Activated naive CD4-positive, alpha-beta T cell treated with anti-CD3 and anti-CD28 coated beads, Interleukin-2, amount 50 U/mL, for 24 hours (primary cell): ENCODE measurements at regions not wholly inside any gene's neighbourhood (a gene's known extent, or its start where the extent isn't known, plus 50 kb on each side); places are given as distances from the start of the nearest gene placed in this dataset.
"Not testable (repeated sequence)": the region's sequence is repeated elsewhere in the genome, so short reads cannot be mapped to it uniquely, and the experiment has no call there.

Source experiments
- H3K27ac Mint-ChIP-seq: one replicate; pipeline ENCODE4 v1.8.0; 2021; ENCODE audit warnings: mild to moderate bottlenecking, mixed read lengths
- H3K27me3 Mint-ChIP-seq: one replicate; pipeline ENCODE4 v1.8.0; 2021; ENCODE audit warnings: mixed read lengths
- H3K36me3 Mint-ChIP-seq: one replicate; pipeline ENCODE4 v1.8.0; 2021; ENCODE audit warnings: mixed read lengths
- H3K4me1 Mint-ChIP-seq: one replicate; pipeline ENCODE4 v1.8.0; 2021; ENCODE audit warnings: mixed read lengths
- H3K4me3 Mint-ChIP-seq: one replicate; pipeline ENCODE4 v1.8.0; 2021; ENCODE audit warnings: mild to moderate bottlenecking, mixed read lengths
- H3K9me3 Mint-ChIP-seq: one replicate; pipeline ENCODE4 v1.8.0; 2021; ENCODE audit warnings: mixed read lengths

DNA sequence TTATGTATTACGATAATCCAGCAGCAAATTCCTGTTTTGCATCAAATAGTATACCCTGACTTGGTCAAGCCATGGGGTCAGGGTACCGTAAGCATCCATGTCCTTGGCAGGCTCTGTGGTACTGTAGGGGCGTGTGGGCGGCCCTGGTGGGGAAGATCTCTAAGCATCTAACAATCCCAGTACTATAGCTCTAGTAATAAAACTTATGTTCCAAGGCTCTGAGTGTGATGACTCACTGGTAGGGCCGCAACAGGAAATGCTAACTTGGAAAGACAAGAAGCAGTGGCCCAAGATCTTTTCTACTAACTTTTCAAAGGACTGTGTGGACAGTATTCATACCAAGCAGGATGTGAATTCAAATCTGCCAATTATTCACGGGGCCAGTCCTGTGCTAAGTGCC, 63.8 kb downstream of the CLEC18A start:
- not testable (repeated sequence) for H3K4me1 Mint-ChIP-seq, H3K27ac Mint-ChIP-seq, H3K4me3 Mint-ChIP-seq, H3K9me3 Mint-ChIP-seq, H3K27me3 Mint-ChIP-seq
- H3K36me3 Mint-ChIP-seq, result peaks cover 10% of the 10 kb centered on the region

- not testable (repeated sequence) for H3K27me3 Mint-ChIP-seq
Measured at GRCh38 chr16:70016751-70017150, 65.6 kb downstream of the CLEC18A start.

DNA sequence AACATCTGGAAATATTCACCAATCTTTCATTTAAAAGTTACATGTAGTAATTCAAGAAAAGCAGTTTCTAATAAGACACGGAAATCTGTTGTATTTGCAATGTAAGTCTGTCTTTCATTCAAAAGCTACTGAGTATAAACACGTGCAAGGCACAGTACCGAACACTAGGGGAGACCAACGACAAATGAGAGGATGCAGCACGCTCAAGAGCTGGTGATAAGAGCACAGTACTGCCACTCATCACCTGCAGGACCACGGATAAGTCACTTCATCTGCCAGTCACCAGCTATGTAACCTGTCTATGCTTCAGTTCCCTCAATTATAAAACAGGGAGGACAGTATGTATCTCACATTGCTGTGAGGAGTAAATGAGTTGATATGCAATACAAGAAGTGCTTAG, 67.1 kb downstream of the CLEC18A start:
- no peak overlapping the region for H3K27ac Mint-ChIP-seq
- no peaks in the 10 kb centered on the region for H3K9me3 Mint-ChIP-seq
- H3K27me3 Mint-ChIP-seq, result no peaks in the 10 kb centered on the region
- H3K4me1 Mint-ChIP-seq, result peaks cover 7% of the 10 kb centered on the region
- H3K4me3 Mint-ChIP-seq, result no peak overlapping the region
- H3K36me3 Mint-ChIP-seq, result peaks cover 9% of the 10 kb centered on the region

More at GRCh38 chr16:70016751-70017150, 65.6 kb downstream of the CLEC18A start:
- H3K27ac Mint-ChIP-seq, H3K4me3 Mint-ChIP-seq, H3K4me1 Mint-ChIP-seq, H3K9me3 Mint-ChIP-seq: not testable (repeated sequence)
- peaks cover 13% of the 10 kb centered on the region for H3K36me3 Mint-ChIP-seq

- not testable (repeated sequence) for H3K4me3 Mint-ChIP-seq, H3K36me3 Mint-ChIP-seq, H3K27ac Mint-ChIP-seq, H3K27me3 Mint-ChIP-seq, H3K9me3 Mint-ChIP-seq
- peaks cover 21% of the 10 kb centered on the region for H3K4me1 Mint-ChIP-seq
Measured at GRCh38 chr16:70023207-70023606, 72.1 kb downstream of the CLEC18A start.

DNA sequence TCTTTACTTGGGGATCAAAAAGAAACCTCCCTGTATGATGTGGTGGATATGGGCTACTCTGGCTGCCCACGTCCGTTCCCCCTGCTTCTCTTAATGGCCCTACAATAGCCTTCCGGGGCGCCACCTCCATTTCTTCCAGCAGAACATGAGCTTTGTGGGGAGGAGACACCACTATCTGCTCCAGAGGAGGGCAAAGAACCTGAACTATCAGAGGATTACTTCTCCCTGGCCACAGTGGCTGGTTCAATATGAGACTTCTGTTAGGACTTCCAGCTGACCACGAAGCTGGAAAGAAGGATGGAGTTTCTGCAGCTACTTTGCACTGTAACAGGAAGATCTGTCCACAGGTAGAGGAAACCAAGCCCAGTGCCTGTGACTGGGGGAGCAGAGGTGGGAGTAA, 72.8 kb downstream of the CLEC18A start:
- H3K27me3 Mint-ChIP-seq, H3K36me3 Mint-ChIP-seq, H3K9me3 Mint-ChIP-seq, H3K4me3 Mint-ChIP-seq, H3K27ac Mint-ChIP-seq: not testable (repeated sequence)
- peaks cover 18% of the 10 kb centered on the region for H3K4me1 Mint-ChIP-seq

GRCh38 chr16:70026165-70026854, 75.2 kb downstream of the CLEC18A start:
- H3K27me3 Mint-ChIP-seq, result not testable (repeated sequence)
- peak overlapping the region; percentile 72 for H3K27ac Mint-ChIP-seq

DNA sequence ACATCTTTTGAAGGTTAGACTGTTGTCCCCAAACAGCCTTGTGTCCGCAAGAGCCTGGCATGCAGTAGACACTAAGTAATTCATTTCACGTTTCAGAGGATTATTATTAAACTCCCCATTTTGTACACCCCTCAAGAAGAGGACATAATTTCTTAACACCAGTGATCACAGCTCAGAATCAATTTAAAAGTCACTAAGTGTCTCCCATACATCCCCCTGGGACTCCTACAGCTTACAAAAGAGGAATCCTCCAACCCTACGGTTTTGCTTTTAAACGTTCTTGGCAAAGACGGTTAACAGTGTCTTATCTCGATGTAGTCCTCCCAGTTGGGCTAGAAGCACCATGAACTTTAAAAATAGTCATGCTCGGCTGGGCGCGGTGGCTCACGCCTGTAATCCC, 81.2 kb upstream of the PDPR start:
- H3K27me3 Mint-ChIP-seq, H3K27ac Mint-ChIP-seq, H3K4me3 Mint-ChIP-seq, H3K36me3 Mint-ChIP-seq, H3K9me3 Mint-ChIP-seq: not testable (repeated sequence)
- H3K4me1 Mint-ChIP-seq, result peaks cover 11% of the 10 kb centered on the region

More at GRCh38 chr16:70026165-70026854, 75.2 kb downstream of the CLEC18A start:
- H3K36me3 Mint-ChIP-seq, H3K9me3 Mint-ChIP-seq: not testable (repeated sequence)
- H3K4me1 Mint-ChIP-seq, result peaks cover 24% of the 10 kb centered on the region
- H3K4me3 Mint-ChIP-seq, result peak overlapping the region; percentile 20

DNA sequence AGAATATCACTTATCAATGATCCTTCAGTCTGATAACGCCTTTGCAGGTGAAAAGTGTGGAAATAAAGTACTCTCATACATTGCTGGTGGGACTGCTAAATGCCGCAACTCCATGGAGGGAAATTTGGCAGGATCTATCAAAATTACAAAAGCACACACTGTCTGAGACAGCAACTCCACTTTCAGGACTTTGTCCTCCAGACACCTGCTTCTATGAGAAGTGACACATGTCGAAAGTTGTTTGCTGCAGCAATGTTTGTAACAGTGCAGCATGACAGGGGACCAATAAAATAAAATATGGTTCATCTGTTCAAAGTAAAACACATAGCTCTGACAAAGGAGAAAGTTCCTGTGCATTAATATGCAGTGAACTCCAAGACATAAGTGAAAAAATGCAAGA, 76.2 kb upstream of the PDPR start:
- H3K9me3 Mint-ChIP-seq, H3K27ac Mint-ChIP-seq, H3K4me3 Mint-ChIP-seq, H3K36me3 Mint-ChIP-seq, H3K27me3 Mint-ChIP-seq, H3K4me1 Mint-ChIP-seq: not testable (repeated sequence)

- H3K27me3 Mint-ChIP-seq, H3K4me1 Mint-ChIP-seq, H3K4me3 Mint-ChIP-seq, H3K36me3 Mint-ChIP-seq, H3K9me3 Mint-ChIP-seq, H3K27ac Mint-ChIP-seq: not testable (repeated sequence)
Measured at GRCh38 chr16:70040554-70040953, 73.6 kb upstream of the PDPR start.

DNA sequence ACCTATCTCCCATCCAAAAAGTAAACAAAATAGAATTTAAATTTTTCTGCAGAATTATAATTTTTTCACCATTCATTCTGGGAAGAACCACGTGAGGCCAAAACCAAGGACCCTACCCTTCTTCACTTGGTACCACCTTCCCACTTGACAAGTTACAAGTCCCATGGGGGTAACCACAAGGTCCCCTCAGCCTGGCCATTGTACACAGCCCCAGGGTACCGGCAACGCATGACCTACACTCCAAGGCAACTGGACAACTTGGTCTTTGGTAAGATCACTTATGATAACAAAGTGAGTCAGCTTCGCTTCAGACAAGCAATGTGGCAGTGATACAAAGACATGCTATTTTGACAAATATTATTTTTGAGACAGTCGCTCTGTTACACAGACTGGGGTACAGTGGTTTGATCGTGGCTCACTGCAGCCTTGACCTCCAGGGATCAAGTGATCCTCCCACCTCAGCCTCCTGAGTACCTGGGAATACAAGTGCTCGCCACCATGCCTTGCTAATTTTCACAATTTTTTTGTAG, 70.5 kb upstream of the PDPR start:
- H3K27me3 Mint-ChIP-seq, H3K36me3 Mint-ChIP-seq, H3K27ac Mint-ChIP-seq, H3K9me3 Mint-ChIP-seq, H3K4me3 Mint-ChIP-seq, H3K4me1 Mint-ChIP-seq: not testable (repeated sequence)

DNA sequence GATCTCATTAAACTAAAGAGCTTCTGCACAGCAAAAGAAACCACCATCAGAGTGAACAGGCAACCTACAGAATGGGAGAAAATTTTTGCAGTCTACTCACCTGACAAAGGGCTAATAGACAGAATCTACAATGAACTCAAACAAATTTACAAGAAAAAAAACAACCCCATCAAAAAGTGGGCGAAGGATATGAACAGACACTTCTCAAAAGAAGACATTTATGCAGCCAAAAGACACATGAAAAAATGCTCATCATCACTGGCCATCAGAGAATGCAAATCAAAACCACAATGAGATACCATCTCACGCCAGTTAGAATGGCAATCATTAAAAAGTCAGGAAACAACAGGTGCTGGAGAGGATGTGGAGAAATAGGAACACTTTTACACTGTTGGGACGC, 67.6 kb upstream of the PDPR start:
- H3K27me3 Mint-ChIP-seq, H3K4me3 Mint-ChIP-seq, H3K36me3 Mint-ChIP-seq: not testable (repeated sequence)

GRCh38 chr16:70048083-70048482, 66.0 kb upstream of the PDPR start:
- not testable (repeated sequence) for H3K9me3 Mint-ChIP-seq, H3K4me3 Mint-ChIP-seq, H3K27ac Mint-ChIP-seq, H3K4me1 Mint-ChIP-seq, H3K27me3 Mint-ChIP-seq, H3K36me3 Mint-ChIP-seq

More for the DNA sequence above, 67.6 kb upstream of the PDPR start:
- H3K4me1 Mint-ChIP-seq, H3K9me3 Mint-ChIP-seq, H3K27ac Mint-ChIP-seq: not testable (repeated sequence)

GRCh38 chr16:70058056-70058455, 56.1 kb upstream of the PDPR start:
- H3K4me3 Mint-ChIP-seq, H3K27me3 Mint-ChIP-seq, H3K4me1 Mint-ChIP-seq, H3K9me3 Mint-ChIP-seq, H3K36me3 Mint-ChIP-seq, H3K27ac Mint-ChIP-seq: not testable (repeated sequence)

DNA sequence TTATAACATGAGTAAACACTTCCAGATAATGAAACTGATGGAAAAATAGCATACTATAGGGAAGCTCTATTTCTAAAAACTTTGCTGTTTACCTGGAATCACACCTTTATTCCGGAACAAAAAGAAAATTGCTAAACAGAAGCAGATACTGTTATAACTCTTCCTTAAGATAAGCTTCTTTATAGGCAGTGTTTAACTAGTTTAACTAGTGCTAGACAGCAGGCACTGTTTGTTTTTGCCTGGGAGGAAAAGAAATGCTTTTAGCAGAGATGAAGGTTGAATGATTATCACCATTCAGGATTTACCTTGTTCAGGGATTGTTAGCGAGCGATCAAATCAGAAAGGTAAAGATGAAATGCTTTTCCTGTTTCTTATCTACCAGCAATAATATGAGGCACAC, 54.7 kb upstream of the PDPR start:
- not testable (repeated sequence) for H3K27me3 Mint-ChIP-seq, H3K27ac Mint-ChIP-seq, H3K4me3 Mint-ChIP-seq, H3K4me1 Mint-ChIP-seq, H3K36me3 Mint-ChIP-seq, H3K9me3 Mint-ChIP-seq

- not testable (repeated sequence) for H3K27ac Mint-ChIP-seq, H3K36me3 Mint-ChIP-seq, H3K27me3 Mint-ChIP-seq, H3K4me3 Mint-ChIP-seq, H3K4me1 Mint-ChIP-seq, H3K9me3 Mint-ChIP-seq
Measured at GRCh38 chr16:70060521-70061027, 53.6 kb upstream of the PDPR start.

GRCh38 chr16:70061671-70062218, 52.4 kb upstream of the PDPR start:
- H3K27ac Mint-ChIP-seq, H3K36me3 Mint-ChIP-seq, H3K27me3 Mint-ChIP-seq, H3K9me3 Mint-ChIP-seq, H3K4me3 Mint-ChIP-seq, H3K4me1 Mint-ChIP-seq: not testable (repeated sequence)

- not testable (repeated sequence) for H3K27me3 Mint-ChIP-seq, H3K4me3 Mint-ChIP-seq, H3K4me1 Mint-ChIP-seq, H3K9me3 Mint-ChIP-seq, H3K36me3 Mint-ChIP-seq, H3K27ac Mint-ChIP-seq
Measured at GRCh38 chr16:70062947-70063346, 51.2 kb upstream of the PDPR start.
